Sigmoid colon (tissue), 4 donors: ENCODE measurements at regions not wholly inside any gene's neighbourhood (a gene's known extent, or its start where the extent isn't known, plus 50 kb on each side); places are given as distances from the start of the nearest gene placed in this dataset.

Experiments used
- EP300 ChIP-seq, 4 donors: sonication (generic); formaldehyde crosslinking; IDR thresholded peaks; one replicate each; pipeline ENCODE4 v1.6.1; 2017; ENCODE audit warnings: antibody characterized with exemption in 4 of 4
- TF ChIP-seq, protein P1 (sequence below), 4 experiments: fragments of 450-650 bp in 3 of 4; fragments of 200-600 bp in 1 of 4; IDR thresholded peaks; one replicate each; pipeline ENCODE4 v1.5.1; 2016 to 2019; ENCODE audit warnings: antibody characterized with exemption in 4 of 4, mild to moderate bottlenecking in 3 of 4, moderate library complexity in 2 of 4

- TF ChIP-seq, protein P1, sequence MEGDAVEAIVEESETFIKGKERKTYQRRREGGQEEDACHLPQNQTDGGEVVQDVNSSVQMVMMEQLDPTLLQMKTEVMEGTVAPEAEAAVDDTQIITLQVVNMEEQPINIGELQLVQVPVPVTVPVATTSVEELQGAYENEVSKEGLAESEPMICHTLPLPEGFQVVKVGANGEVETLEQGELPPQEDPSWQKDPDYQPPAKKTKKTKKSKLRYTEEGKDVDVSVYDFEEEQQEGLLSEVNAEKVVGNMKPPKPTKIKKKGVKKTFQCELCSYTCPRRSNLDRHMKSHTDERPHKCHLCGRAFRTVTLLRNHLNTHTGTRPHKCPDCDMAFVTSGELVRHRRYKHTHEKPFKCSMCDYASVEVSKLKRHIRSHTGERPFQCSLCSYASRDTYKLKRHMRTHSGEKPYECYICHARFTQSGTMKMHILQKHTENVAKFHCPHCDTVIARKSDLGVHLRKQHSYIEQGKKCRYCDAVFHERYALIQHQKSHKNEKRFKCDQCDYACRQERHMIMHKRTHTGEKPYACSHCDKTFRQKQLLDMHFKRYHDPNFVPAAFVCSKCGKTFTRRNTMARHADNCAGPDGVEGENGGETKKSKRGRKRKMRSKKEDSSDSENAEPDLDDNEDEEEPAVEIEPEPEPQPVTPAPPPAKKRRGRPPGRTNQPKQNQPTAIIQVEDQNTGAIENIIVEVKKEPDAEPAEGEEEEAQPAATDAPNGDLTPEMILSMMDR (IDR thresholded peaks at IDR 0.05), result no peak
- TF ChIP-seq EP300 (IDR thresholded peaks at IDR 0.05), result no peak
Observed at GRCh38 chr6:106746652-106747051, 117.3 kb downstream of the QRSL1 start.
